ENCODE measurements at regions not wholly inside any gene's neighbourhood (a gene's known extent, or its start where the extent isn't known, plus 50 kb on each side); places are given as distances from the start of the nearest gene placed in this dataset.

GRCh38 chr10:126851414-126852108 is 53.7 kb upstream of the DOCK1 start:
- POLR2A ChIA-PET = no interaction called here
- H3K9me3 ChIP-seq (ENCODE audit: control insufficient read depth, insufficient read depth, low read depth, low read length) = no peaks in the 10 kb centered on the region

DNA sequence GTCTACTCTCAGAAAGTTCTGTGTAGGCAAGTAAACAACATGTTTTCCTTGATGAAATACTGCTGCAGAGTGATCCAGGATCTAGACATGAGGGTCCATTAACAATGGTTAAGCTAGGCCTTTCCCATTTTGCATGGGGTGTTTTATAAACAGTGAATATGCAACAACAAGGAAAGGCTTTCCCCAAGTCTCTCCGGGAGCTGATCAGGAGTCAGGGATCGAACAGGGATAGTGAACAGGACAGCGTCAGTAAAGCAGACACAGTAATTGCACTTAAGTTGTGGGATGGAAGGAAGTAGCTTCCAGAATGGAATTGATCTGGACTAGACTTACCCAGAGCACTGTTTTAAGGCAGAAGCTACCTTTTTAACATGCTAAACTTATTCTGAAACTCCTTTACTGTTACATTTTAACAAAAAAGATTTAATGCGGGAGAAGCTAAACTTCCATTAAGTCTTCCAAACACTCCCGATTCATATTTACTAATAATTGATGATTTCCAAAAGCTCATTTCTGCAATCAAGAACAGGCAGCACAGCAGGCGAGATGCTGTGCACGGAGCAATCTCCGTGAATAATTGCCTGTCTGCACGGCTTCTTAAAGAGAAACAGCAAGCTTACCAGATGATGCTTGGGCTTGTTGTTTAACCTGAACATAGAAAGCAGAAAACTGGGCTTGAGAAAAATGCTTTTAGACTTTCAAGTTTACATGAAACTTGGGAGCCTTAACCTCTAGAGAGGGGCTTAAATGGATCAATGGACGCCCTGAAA is 50.3 kb upstream of the DOCK1 start:
- ChIA-PET CTCF (no interaction called here), POLR2A (interaction anchor here (0.6 kb wide), 1 partner anchor 164 kb away, joined by 3 read pairs; no protein-coding TSS in a partner anchor)
- Histone ChIP-seq H3K27ac (ENCODE audit: extremely low read depth, low read depth, low read length) (no peak overlapping the region), H3K9me3 (ENCODE audit: control insufficient read depth, insufficient read depth, low read depth, low read length) (no peaks in the 10 kb centered on the region; the same call in 1 of the 2 replicates), H3K36me3 (ENCODE audit: control insufficient read depth in 2 of 2, insufficient read depth in 1 of 2, low read length in 2 of 2) (no peaks in the 10 kb centered on the region), H3K4me1 (ENCODE audit: control insufficient read depth, insufficient read depth, low read length) (no peaks in the 10 kb centered on the region), H3K4me3 (ENCODE audit: low read depth, low read length) (no peak overlapping the region)
- no peak for TF ChIP-seq ZNF184 (tag by site-specific recombination; IDR thresholded peaks at IDR 0.05)
- TF ChIP-seq CTCF (tag by site-specific recombination; IDR thresholded peaks at IDR 0.05) = no peak
- no peak for TF ChIP-seq ZNF561 (tag by site-specific recombination; IDR thresholded peaks at IDR 0.05; ENCODE audit: borderline replicate concordance)
- TF ChIP-seq ZNF239 (tag by site-specific recombination; IDR thresholded peaks at IDR 0.05) = no peak
- no peak for TF ChIP-seq ZNF211 (tag by site-specific recombination; IDR thresholded peaks at IDR 0.05; ENCODE audit: low read depth)
- TF ChIP-seq, protein P1, sequence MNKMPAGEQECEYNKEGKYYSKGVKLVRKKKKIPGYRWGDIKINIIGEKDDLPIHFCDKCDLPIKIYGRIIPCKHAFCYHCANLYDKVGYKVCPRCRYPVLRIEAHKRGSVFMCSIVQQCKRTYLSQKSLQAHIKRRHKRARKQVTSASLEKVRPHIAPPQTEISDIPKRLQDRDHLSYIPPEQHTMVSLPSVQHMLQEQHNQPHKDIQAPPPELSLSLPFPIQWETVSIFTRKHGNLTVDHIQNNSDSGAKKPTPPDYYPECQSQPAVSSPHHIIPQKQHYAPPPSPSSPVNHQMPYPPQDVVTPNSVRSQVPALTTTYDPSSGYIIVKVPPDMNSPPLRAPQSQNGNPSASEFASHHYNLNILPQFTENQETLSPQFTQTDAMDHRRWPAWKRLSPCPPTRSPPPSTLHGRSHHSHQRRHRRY (tag by site-specific recombination; IDR thresholded peaks at IDR 0.05) = no peak
- TF ChIP-seq, protein P2, sequence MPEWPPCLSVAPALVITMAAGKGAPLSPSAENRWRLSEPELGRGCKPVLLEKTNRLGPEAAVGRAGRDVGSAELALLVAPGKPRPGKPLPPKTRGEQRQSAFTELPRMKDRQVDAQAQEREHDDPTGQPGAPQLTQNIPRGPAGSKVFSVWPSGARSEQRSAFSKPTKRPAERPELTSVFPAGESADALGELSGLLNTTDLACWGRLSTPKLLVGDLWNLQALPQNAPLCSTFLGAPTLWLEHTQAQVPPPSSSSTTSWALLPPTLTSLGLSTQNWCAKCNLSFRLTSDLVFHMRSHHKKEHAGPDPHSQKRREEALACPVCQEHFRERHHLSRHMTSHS (tag by site-specific recombination; IDR thresholded peaks at IDR 0.05) = no peak
- TF ChIP-seq ZNF585B (tag by site-specific recombination; IDR thresholded peaks at IDR 0.05) = no peak
- TF ChIP-seq ZBTB6 (tag by site-specific recombination; IDR thresholded peaks at IDR 0.05) = no peak
- no peak for TF ChIP-seq ZNF302 (tag by site-specific recombination; IDR thresholded peaks at IDR 0.05; ENCODE audit: low read depth)
- no peak for TF ChIP-seq ZNF335 (tag by site-specific recombination; conservative IDR thresholded peaks at IDR 0.05)
- TF ChIP-seq SP3 (tag by site-specific recombination; IDR thresholded peaks at IDR 0.05) = no peak

More at GRCh38 chr10:126851414-126852108, 53.7 kb upstream of the DOCK1 start:
- H3K27ac ChIP-seq (ENCODE audit: extremely low read depth, low read depth, low read length) = no peak overlapping the region
- TF ChIP-seq, protein P3, sequence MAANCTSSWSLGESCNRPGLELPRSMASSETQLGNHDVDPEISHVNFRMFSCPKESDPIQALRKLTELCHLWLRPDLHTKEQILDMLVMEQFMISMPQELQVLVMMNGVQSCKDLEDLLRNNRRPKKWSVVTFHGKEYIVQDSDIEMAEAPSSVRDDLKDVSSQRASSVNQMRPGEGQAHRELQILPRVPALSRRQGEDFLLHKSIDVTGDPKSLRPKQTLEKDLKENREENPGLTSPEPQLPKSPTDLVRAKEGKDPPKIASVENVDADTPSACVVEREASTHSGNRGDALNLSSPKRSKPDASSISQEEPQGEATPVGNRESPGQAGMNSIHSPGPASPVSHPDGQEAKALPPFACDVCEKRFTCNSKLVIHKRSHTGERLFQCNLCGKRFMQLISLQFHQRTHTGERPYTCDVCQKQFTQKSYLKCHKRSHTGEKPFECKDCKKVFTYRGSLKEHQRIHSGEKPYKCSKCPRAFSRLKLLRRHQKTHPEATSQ (tag by site-specific recombination; IDR thresholded peaks at IDR 0.05) = no peak
- TF ChIP-seq, protein P4, sequence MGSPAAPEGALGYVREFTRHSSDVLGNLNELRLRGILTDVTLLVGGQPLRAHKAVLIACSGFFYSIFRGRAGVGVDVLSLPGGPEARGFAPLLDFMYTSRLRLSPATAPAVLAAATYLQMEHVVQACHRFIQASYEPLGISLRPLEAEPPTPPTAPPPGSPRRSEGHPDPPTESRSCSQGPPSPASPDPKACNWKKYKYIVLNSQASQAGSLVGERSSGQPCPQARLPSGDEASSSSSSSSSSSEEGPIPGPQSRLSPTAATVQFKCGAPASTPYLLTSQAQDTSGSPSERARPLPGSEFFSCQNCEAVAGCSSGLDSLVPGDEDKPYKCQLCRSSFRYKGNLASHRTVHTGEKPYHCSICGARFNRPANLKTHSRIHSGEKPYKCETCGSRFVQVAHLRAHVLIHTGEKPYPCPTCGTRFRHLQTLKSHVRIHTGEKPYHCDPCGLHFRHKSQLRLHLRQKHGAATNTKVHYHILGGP (tag by site-specific recombination; IDR thresholded peaks at IDR 0.05) = no peak
- TF ChIP-seq GLI2 (tag by site-specific recombination; IDR thresholded peaks at IDR 0.05; ENCODE audit: borderline replicate concordance, low read depth) (no peak), SP3 (tag by site-specific recombination; IDR thresholded peaks at IDR 0.05) (no peak), ZNF292 (tag by site-specific recombination; IDR thresholded peaks at IDR 0.05; ENCODE audit: borderline replicate concordance, low read depth) (no peak), ZNF473 (tag by site-specific recombination; IDR thresholded peaks at IDR 0.05) (no peak), ZNF596 (tag by site-specific recombination; IDR thresholded peaks at IDR 0.05) (no peak), ZNF670 (tag by site-specific recombination; IDR thresholded peaks at IDR 0.05; ENCODE audit: low read depth) (no peak), ZNF174 (tag by site-specific recombination; IDR thresholded peaks at IDR 0.05) (no peak), ZNF521 (tag by site-specific recombination; IDR thresholded peaks at IDR 0.05) (no peak)
- H3K4me1 ChIP-seq (ENCODE audit: control insufficient read depth, insufficient read depth, low read length) = no peaks in the 10 kb centered on the region
- CTCF ChIA-PET = no interaction called here
- H3K4me3 ChIP-seq (ENCODE audit: low read depth, low read length) = no peak overlapping the region
- no peaks in the 10 kb centered on the region for H3K36me3 ChIP-seq (ENCODE audit: control insufficient read depth in 2 of 2, insufficient read depth in 1 of 2, low read length in 2 of 2)
